Panc1 (cell line): ENCODE measurements at regions not wholly inside any gene's neighbourhood (a gene's known extent, or its start where the extent isn't known, plus 50 kb on each side); places are given as distances from the start of the nearest gene placed in this dataset.

Experiments
- ATAC-seq: fragments of 200-7000 bp; cut with Tn5 transposase; 2 replicates; pipeline ENCODE4 v1.9.1; 2020; ENCODE audit warnings: mild to moderate bottlenecking, moderate library complexity
- BruUV-seq: library from RNA; stranded (reverse); fragments of 400-500 nt; replicated peaks from 2 replicates; lab custom pipeline; 2021; lab: Mats Ljungman, UMichigan
- CTCF ChIA-PET: fragments of 300-600 bp; sonication (Branson Sonifier 250); formaldehyde crosslinking; loops from one replicate; lab custom pipeline; 2022; ENCODE audit warnings: antibody characterized with exemption; lab: Charles Lee
- POLR2A ChIA-PET: fragments of 300-600 bp; sonication (Branson Sonifier 250); formaldehyde crosslinking; loops from one replicate; lab custom pipeline; 2022; ENCODE audit warnings: antibody characterized with exemption; lab: Charles Lee
- DNase-seq: peaks from one replicate; pipeline ENCODE4 v3.0.0-alpha.2; 2010; ENCODE audit warnings: low read depth, low spot score
- H3K27ac ChIP-seq: 2 replicates; pipeline ENCODE4 v1.5.1; 2011; ENCODE audit warnings: mild to moderate bottlenecking, low read length, inconsistent platforms
- H3K27me3 ChIP-seq: fragments of 200-500 bp; sonication (Bioruptor generic); 2 replicates; pipeline ENCODE4 v1.6.0; 2014; ENCODE audit warnings: low read length, inconsistent platforms; ENCODE audit not compliant: control insufficient read depth, insufficient read depth
- H3K36me3 ChIP-seq: fragments of 200-500 bp; sonication (Bioruptor generic); 2 replicates; pipeline ENCODE4 v1.5.1; 2014; ENCODE audit warnings: inconsistent platforms, mild to moderate bottlenecking, low read length, moderate library complexity; ENCODE audit not compliant: control insufficient read depth, insufficient read depth
- H3K4me1 ChIP-seq: 2 replicates; pipeline ENCODE4 v1.5.1; 2011; ENCODE audit warnings: inconsistent platforms, mild to moderate bottlenecking, low read length, moderate library complexity; ENCODE audit not compliant: control insufficient read depth, insufficient read depth
- H3K4me3 ChIP-seq, 2 experiments: 2 replicates each; pipeline ENCODE4 v1.5.1; 2011 to 2012; ENCODE audit warnings: low read depth in 2 of 2, low read length in 2 of 2, mild to moderate bottlenecking in 2 of 2, inconsistent platforms in 1 of 2, moderate library complexity in 1 of 2
- H3K9me3 ChIP-seq: fragments of 200-500 bp; sonication (Bioruptor generic); 2 replicates; pipeline ENCODE4 v1.5.1; 2014; ENCODE audit warnings: low read depth, mild to moderate bottlenecking, inconsistent platforms, low read length, moderate library complexity; ENCODE audit not compliant: control insufficient read depth, insufficient read depth
- POLR2AphosphoS5 ChIP-seq: IDR thresholded peaks from 2 replicates; pipeline ENCODE4 v1.6.1; 2012; ENCODE audit warnings: mild to moderate bottlenecking, low read depth, low read length, moderate library complexity
- SIN3A ChIP-seq: IDR thresholded peaks from 2 replicates; pipeline ENCODE4 v1.6.1; 2012; ENCODE audit warnings: low read depth, mild to moderate bottlenecking, low read length, moderate library complexity, borderline replicate concordance; ENCODE audit not compliant: insufficient read depth
- TCF7L2 ChIP-seq: IDR thresholded peaks from 2 replicates; pipeline ENCODE4 v1.6.1; 2011; ENCODE audit warnings: mild to moderate bottlenecking, low read depth, low read length, inconsistent platforms
- in situ Hi-C: cut with HindIII; loops from 2 replicates; pipeline ENCODE4 v1.10.0; 2016; ENCODE audit warnings: low sequenced_read_pairs, low pct_unique_long_range_greater_than_20kb
- intact Hi-C: fragments of 100-400 bp; cut with micrococcal nuclease; formaldehyde crosslinking; loops from one replicate; pipeline ENCODE4 v1.10.0; 2022; ENCODE audit not compliant: unreplicated experiment
- TF ChIP-seq, protein P1 (sequence below): fragments of 450-650 bp; IDR thresholded peaks from 2 replicates; pipeline ENCODE4 v1.5.1; 2017; ENCODE audit warnings: mild to moderate bottlenecking
- TF ChIP-seq, protein P2 (sequence below), 2 experiments: IDR thresholded peaks; 2 replicates each; pipeline ENCODE4 v1.6.1; 2011 to 2012; ENCODE audit warnings: low read depth in 2 of 2, control low read depth in 1 of 2, low read length in 1 of 2, mild to moderate bottlenecking in 1 of 2, moderate library complexity in 1 of 2; ENCODE audit not compliant: insufficient read depth in 1 of 2

DNA sequence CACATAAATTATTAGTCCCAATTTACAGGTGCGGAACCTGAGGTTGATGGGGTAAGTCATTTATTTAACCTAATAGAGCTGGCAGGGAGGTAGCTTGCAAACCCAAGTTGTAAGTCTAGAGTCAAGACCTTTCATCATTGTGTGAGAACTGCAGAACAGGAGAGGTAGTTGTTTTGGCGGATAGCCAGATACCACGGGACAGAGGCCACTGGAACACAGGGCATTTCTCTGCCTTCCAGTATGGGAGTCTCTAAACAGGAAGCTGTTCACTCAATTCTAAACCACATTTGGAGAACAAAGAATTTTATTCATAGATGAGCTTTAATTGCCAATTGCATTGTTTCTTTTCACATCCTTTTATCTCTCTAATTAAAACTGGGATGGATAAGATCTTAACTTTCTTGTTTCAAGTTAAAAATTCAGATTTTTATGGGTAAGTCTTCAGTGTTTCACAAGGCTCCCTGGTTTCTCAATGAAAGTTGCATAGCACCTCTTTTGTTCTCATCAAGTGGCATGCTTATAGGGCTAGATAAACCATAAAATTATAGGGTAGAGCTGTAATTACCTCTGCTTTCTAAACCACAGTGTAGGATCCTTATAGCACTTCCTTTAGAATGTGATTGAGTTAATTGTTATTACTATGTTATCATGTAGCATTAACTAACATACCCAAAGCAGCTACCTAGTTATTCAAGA lies 489.0 kb downstream of the GATA3 start:
- DNase-seq (no peak), ATAC-seq (no peak)
- in situ Hi-C loops (no loop called here), intact Hi-C loops (no loop called here)
- POLR2A ChIA-PET = no interaction called here
- Histone ChIP-seq H3K36me3 (no peaks in the 10 kb centered on the region), H3K4me3 (no peak overlapping the region), H3K27me3 (no peaks in the 10 kb centered on the region), H3K4me1 (no peaks in the 10 kb centered on the region; the same call in 1 of the 2 replicates), H3K9me3 (no peaks in the 10 kb centered on the region), H3K27ac (no peak overlapping the region)
- CTCF ChIA-PET = no interaction called here
- TF ChIP-seq POLR2AphosphoS5 = no peak
- TF ChIP-seq, protein P1, sequence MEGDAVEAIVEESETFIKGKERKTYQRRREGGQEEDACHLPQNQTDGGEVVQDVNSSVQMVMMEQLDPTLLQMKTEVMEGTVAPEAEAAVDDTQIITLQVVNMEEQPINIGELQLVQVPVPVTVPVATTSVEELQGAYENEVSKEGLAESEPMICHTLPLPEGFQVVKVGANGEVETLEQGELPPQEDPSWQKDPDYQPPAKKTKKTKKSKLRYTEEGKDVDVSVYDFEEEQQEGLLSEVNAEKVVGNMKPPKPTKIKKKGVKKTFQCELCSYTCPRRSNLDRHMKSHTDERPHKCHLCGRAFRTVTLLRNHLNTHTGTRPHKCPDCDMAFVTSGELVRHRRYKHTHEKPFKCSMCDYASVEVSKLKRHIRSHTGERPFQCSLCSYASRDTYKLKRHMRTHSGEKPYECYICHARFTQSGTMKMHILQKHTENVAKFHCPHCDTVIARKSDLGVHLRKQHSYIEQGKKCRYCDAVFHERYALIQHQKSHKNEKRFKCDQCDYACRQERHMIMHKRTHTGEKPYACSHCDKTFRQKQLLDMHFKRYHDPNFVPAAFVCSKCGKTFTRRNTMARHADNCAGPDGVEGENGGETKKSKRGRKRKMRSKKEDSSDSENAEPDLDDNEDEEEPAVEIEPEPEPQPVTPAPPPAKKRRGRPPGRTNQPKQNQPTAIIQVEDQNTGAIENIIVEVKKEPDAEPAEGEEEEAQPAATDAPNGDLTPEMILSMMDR = no peak
- TF ChIP-seq SIN3A = no peak
- TF ChIP-seq, protein P2, sequence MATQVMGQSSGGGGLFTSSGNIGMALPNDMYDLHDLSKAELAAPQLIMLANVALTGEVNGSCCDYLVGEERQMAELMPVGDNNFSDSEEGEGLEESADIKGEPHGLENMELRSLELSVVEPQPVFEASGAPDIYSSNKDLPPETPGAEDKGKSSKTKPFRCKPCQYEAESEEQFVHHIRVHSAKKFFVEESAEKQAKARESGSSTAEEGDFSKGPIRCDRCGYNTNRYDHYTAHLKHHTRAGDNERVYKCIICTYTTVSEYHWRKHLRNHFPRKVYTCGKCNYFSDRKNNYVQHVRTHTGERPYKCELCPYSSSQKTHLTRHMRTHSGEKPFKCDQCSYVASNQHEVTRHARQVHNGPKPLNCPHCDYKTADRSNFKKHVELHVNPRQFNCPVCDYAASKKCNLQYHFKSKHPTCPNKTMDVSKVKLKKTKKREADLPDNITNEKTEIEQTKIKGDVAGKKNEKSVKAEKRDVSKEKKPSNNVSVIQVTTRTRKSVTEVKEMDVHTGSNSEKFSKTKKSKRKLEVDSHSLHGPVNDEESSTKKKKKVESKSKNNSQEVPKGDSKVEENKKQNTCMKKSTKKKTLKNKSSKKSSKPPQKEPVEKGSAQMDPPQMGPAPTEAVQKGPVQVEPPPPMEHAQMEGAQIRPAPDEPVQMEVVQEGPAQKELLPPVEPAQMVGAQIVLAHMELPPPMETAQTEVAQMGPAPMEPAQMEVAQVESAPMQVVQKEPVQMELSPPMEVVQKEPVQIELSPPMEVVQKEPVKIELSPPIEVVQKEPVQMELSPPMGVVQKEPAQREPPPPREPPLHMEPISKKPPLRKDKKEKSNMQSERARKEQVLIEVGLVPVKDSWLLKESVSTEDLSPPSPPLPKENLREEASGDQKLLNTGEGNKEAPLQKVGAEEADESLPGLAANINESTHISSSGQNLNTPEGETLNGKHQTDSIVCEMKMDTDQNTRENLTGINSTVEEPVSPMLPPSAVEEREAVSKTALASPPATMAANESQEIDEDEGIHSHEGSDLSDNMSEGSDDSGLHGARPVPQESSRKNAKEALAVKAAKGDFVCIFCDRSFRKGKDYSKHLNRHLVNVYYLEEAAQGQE (IDR thresholded peaks at IDR 0.05; ENCODE audit: insufficient read depth in 1 of 2, low read depth in 2 of 2, low read length in 1 of 2) = no peak
- no peak for TF ChIP-seq TCF7L2
- BruUV-seq = no TSS peak

DNA sequence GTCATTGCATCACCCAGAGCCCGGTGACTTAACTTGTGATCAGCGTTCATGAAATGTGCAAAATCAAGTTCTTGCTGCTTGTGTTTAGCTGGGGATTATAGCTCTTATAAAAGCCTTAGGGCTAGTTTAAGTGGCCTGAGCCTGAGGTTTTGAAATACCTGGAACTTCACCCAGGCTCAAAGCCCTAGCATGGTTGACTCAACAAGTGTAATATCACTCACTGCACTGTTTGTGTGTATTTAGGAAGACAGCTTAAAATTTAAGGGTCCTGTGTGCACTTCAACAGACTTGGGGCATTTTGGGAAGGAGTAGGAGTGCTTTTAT lies 489.5 kb downstream of the GATA3 start:
- BruUV-seq = no TSS peak
- ChIA-PET POLR2A (no interaction called here), CTCF (no interaction called here)
- in situ Hi-C loops = no loop called here
- no peak overlapping the region for H3K4me3 ChIP-seq
- H3K4me1 ChIP-seq = no peaks in the 10 kb centered on the region; the same call in 1 of the 2 replicates
- H3K27me3 ChIP-seq = no peaks in the 10 kb centered on the region
- DNase-seq = no peak
- no peak overlapping the region; the same call in 1 of the 2 replicates for H3K27ac ChIP-seq
- TF ChIP-seq TCF7L2 (no peak), POLR2AphosphoS5 (no peak), SIN3A (no peak)
- TF ChIP-seq, protein P1 = no peak
- TF ChIP-seq, protein P2 (IDR thresholded peaks at IDR 0.05; ENCODE audit: insufficient read depth in 1 of 2, low read depth in 2 of 2, low read length in 1 of 2) = no peak
- no peak for ATAC-seq
- intact Hi-C loops = no loop called here
- H3K9me3 ChIP-seq = no peaks in the 10 kb centered on the region
- no peaks in the 10 kb centered on the region for H3K36me3 ChIP-seq
